Trophoblast cell (in vitro differentiated cells and primary cell): ENCODE measurements at regions not wholly inside any gene's neighbourhood (a gene's known extent, or its start where the extent isn't known, plus 50 kb on each side); places are given as distances from the start of the nearest gene placed in this dataset.

Source experiments
- DNase-seq, 2 donors: peaks; one replicate each; pipeline ENCODE4 v3.0.0-alpha.2; 2016
- H2AFZ ChIP-seq: 2 replicates; pipeline ENCODE4 v1.6.1; 2013; ENCODE audit warnings: low read length, moderate library complexity, mild to moderate bottlenecking; ENCODE audit not compliant: insufficient read depth, poor library complexity
- H2AK5ac ChIP-seq: 2 replicates; pipeline ENCODE4 v1.6.1; 2013; ENCODE audit warnings: mild to moderate bottlenecking, low read length
- H2BK120ac ChIP-seq: 2 replicates; pipeline ENCODE4 v1.6.1; 2013; ENCODE audit warnings: low read length, mild to moderate bottlenecking, moderate library complexity; ENCODE audit not compliant: insufficient read depth, poor library complexity
- H2BK12ac ChIP-seq: 2 replicates; pipeline ENCODE4 v1.6.1; 2013; ENCODE audit warnings: mild to moderate bottlenecking, low read length, moderate library complexity
- H2BK5ac ChIP-seq: 2 replicates; pipeline ENCODE4 v1.6.1; 2013; ENCODE audit warnings: low read length, low read depth, moderate library complexity, mild to moderate bottlenecking; ENCODE audit not compliant: poor library complexity
- H3K14ac ChIP-seq: 2 replicates; pipeline ENCODE4 v1.6.1; 2013; ENCODE audit warnings: mild to moderate bottlenecking, low read length
- H3K18ac ChIP-seq: 2 replicates; pipeline ENCODE4 v1.6.1; 2013; ENCODE audit warnings: mild to moderate bottlenecking, low read length
- H3K23ac ChIP-seq: 2 replicates; pipeline ENCODE4 v1.6.1; 2013; ENCODE audit warnings: low read length
- H3K27ac ChIP-seq: 2 replicates; pipeline ENCODE4 v1.5.1; 2013; ENCODE audit warnings: low read depth, mild to moderate bottlenecking, inconsistent platforms, low read length, moderate library complexity
- H3K27me3 ChIP-seq: 2 replicates; pipeline ENCODE4 v1.6.1; 2013; ENCODE audit warnings: inconsistent platforms, mild to moderate bottlenecking, low read length, moderate library complexity; ENCODE audit not compliant: insufficient read depth
- H3K36me3 ChIP-seq, 2 experiments: 1 replicate in 1 of 2; 2 replicates in 1 of 2; pipeline ENCODE4 v1.6.1; 2013; ENCODE audit warnings: low read length in 2 of 2, mild to moderate bottlenecking in 2 of 2, moderate library complexity in 1 of 2; ENCODE audit not compliant: insufficient read depth in 2 of 2, control insufficient read depth in 1 of 2
- H3K4ac ChIP-seq: 2 replicates; pipeline ENCODE4 v1.6.1; 2013; ENCODE audit warnings: low read depth, mild to moderate bottlenecking, low read length, moderate library complexity
- H3K4me1 ChIP-seq, 2 experiments: 1 replicate in 1 of 2; 2 replicates in 1 of 2; pipeline ENCODE4 v1.6.1; 2013; ENCODE audit warnings: low read length in 2 of 2, mild to moderate bottlenecking in 2 of 2, moderate library complexity in 1 of 2; ENCODE audit not compliant: insufficient read depth in 2 of 2, control insufficient read depth in 1 of 2
- H3K4me2 ChIP-seq: 2 replicates; pipeline ENCODE4 v1.6.1; 2013; ENCODE audit warnings: inconsistent platforms, mild to moderate bottlenecking, low read length, moderate library complexity
- H3K4me3 ChIP-seq: 2 replicates; pipeline ENCODE4 v1.5.1; 2013; ENCODE audit warnings: mild to moderate bottlenecking, low read depth, low read length, inconsistent platforms
- H3K79me1 ChIP-seq: one replicate; pipeline ENCODE4 v1.6.1; 2013; ENCODE audit warnings: low read length
- H3K79me2 ChIP-seq: 2 replicates; pipeline ENCODE4 v1.6.1; 2013; ENCODE audit warnings: low read length, mild to moderate bottlenecking; ENCODE audit not compliant: control insufficient read depth, insufficient read depth, poor library complexity
- H3K9ac ChIP-seq: 2 replicates; pipeline ENCODE4 v1.6.1; 2013; ENCODE audit warnings: mild to moderate bottlenecking, low read length
- H3K9me3 ChIP-seq: 2 replicates; pipeline ENCODE4 v1.6.1; 2013; ENCODE audit warnings: low read depth, mild to moderate bottlenecking, control low read depth, inconsistent platforms, low read length; ENCODE audit not compliant: insufficient read depth
- H4K12ac ChIP-seq: 2 replicates; pipeline ENCODE4 v1.6.1; 2013; ENCODE audit warnings: low read depth, mild to moderate bottlenecking, low read length, moderate library complexity
- H4K8ac ChIP-seq: 2 replicates; pipeline ENCODE4 v1.6.1; 2013; ENCODE audit warnings: low read depth, mild to moderate bottlenecking, low read length, moderate library complexity
- H4K91ac ChIP-seq: one replicate; pipeline ENCODE4 v1.6.1; 2013; ENCODE audit warnings: low read depth, mild to moderate bottlenecking, low read length, moderate library complexity
- whole genome bisulfite sequencing: extraction: QIAGEN DNeasy Blood & Tissue Kit; methylation state at CpG from one replicate; pipeline ENCODE4 v1.1.7; 2013; ENCODE audit warnings: missing lambda C conversion rate; ENCODE audit not compliant: insufficient read length, insufficient coverage; ENCODE audit errors: extremely low coverage; 5-methylcytosine and 5-hydroxymethylcytosine counted together

DNA sequence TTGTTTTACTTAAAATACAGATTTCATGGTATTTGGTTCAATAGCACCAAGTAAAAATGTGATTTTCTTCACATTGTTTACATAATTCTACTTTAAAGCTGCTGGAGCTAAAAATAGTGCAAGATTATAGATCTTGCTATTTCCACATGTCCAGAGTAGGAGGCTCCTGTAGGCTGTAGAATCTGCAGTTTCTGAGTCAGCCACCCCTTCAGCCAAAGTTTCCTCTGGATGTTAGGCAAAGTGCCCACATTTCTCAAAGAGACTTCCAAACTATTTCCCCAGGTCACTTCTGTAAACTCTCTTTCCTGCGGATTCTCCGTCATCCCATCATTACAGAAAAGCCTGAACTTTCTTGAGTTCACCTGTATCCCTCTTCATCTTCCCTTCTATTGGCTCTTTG is 342.5 kb upstream of the FSTL5 start:
- no peak overlapping the region for H2AFZ ChIP-seq
- no peak overlapping the region for H3K4me3 ChIP-seq
- H4K8ac ChIP-seq, result no peak overlapping the region
- H3K14ac ChIP-seq, result no peak overlapping the region
- no peak overlapping the region for H3K4ac ChIP-seq
- no peak overlapping the region for H3K18ac ChIP-seq
- H3K27ac ChIP-seq, result no peak overlapping the region
- no peaks in the 10 kb centered on the region for H3K79me1 ChIP-seq
- WGBS, result no CpG with 5 or more reads among the region's 2 CpGs
- no peak overlapping the region for H2BK12ac ChIP-seq
- H3K4me2 ChIP-seq, result no peak overlapping the region
- no peaks in the 10 kb centered on the region for H3K4me1 ChIP-seq
- no peak overlapping the region for H2AK5ac ChIP-seq
- no peak overlapping the region for H3K9ac ChIP-seq
- peak in 1 of 2 donors; percentile 29 for DNase-seq
- no peak overlapping the region for H4K12ac ChIP-seq
- H3K79me2 ChIP-seq, result no peaks in the 10 kb centered on the region
- H3K9me3 ChIP-seq, result no peaks in the 10 kb centered on the region
- H4K91ac ChIP-seq, result no peak overlapping the region
- no peak overlapping the region for H3K23ac ChIP-seq
- no peaks in the 10 kb centered on the region for H3K36me3 ChIP-seq
- H3K27me3 ChIP-seq, result no peaks in the 10 kb centered on the region
- no peak overlapping the region for H2BK5ac ChIP-seq
- no peak overlapping the region for H2BK120ac ChIP-seq

- no peak overlapping the region for H4K12ac ChIP-seq
- H3K9me3 ChIP-seq, result no peaks in the 10 kb centered on the region
- H3K9ac ChIP-seq, result no peak overlapping the region
- H2AK5ac ChIP-seq, result no peak overlapping the region
- H3K27ac ChIP-seq, result no peak overlapping the region
- no peak overlapping the region for H2BK120ac ChIP-seq
- H3K79me2 ChIP-seq, result no peaks in the 10 kb centered on the region
- no peak overlapping the region for H3K18ac ChIP-seq
- H3K23ac ChIP-seq, result no peak overlapping the region
- H4K91ac ChIP-seq, result no peak overlapping the region
- H2BK12ac ChIP-seq, result no peak overlapping the region
- no peak overlapping the region for H3K4ac ChIP-seq
- H3K27me3 ChIP-seq, result no peaks in the 10 kb centered on the region
- DNase-seq, result no peak
- no peak overlapping the region for H2BK5ac ChIP-seq
- H4K8ac ChIP-seq, result no peak overlapping the region
- H3K4me1 ChIP-seq, result no peaks in the 10 kb centered on the region
- no peak overlapping the region for H3K4me2 ChIP-seq
- no peaks in the 10 kb centered on the region for H3K79me1 ChIP-seq
- no peaks in the 10 kb centered on the region for H3K36me3 ChIP-seq
- H3K4me3 ChIP-seq, result no peak overlapping the region
- no peak overlapping the region for H2AFZ ChIP-seq
- no CpG with 5 or more reads among the region's 4 CpGs for WGBS
- H3K14ac ChIP-seq, result no peak overlapping the region
Measured at GRCh38 chr4:162503868-162504267, 340.1 kb upstream of the FSTL5 start.

DNA sequence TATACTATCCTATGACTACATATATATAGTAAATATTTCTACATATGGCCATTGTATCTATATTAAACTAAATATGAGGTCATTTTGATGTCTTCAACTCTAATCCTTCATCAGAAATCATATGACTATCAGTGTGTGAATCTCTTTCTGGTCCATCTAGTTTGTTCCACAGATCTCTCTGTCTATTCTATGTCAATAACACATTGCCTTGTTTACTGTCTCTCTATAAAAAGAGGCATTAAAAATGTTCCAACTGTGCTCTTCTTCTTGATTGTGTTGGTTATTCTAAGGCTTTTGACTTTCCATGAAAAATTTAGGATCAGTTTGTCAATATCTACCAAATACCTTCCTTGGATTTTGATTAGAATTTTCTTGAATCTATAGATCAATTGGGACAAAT is 338.3 kb upstream of the FSTL5 start:
- no peak overlapping the region for H2BK5ac ChIP-seq
- H4K8ac ChIP-seq, result no peak overlapping the region
- H3K79me2 ChIP-seq, result no peaks in the 10 kb centered on the region
- H3K36me3 ChIP-seq, result no peaks in the 10 kb centered on the region
- no peaks in the 10 kb centered on the region for H3K27me3 ChIP-seq
- H3K27ac ChIP-seq, result no peak overlapping the region
- H3K9me3 ChIP-seq, result no peaks in the 10 kb centered on the region
- H2BK12ac ChIP-seq, result no peak overlapping the region
- no peak overlapping the region for H3K23ac ChIP-seq
- no peak overlapping the region for H3K9ac ChIP-seq
- H3K4me2 ChIP-seq, result no peak overlapping the region
- H4K91ac ChIP-seq, result no peak overlapping the region
- H3K79me1 ChIP-seq, result no peaks in the 10 kb centered on the region
- H3K18ac ChIP-seq, result no peak overlapping the region
- no peak overlapping the region for H3K14ac ChIP-seq
- no peak for DNase-seq
- no peak overlapping the region for H3K4ac ChIP-seq
- H2AFZ ChIP-seq, result no peak overlapping the region
- no peak overlapping the region for H2AK5ac ChIP-seq
- H3K4me3 ChIP-seq, result no peak overlapping the region
- no peak overlapping the region for H4K12ac ChIP-seq
- no peak overlapping the region for H2BK120ac ChIP-seq
- H3K4me1 ChIP-seq, result no peaks in the 10 kb centered on the region

- no peak overlapping the region for H3K4me3 ChIP-seq
- H4K8ac ChIP-seq, result no peak overlapping the region
- no peak overlapping the region for H4K12ac ChIP-seq
- H2BK120ac ChIP-seq, result no peak overlapping the region
- WGBS, result no CpG with 5 or more reads among the region's 1 CpG
- H3K36me3 ChIP-seq, result no peaks in the 10 kb centered on the region
- no peaks in the 10 kb centered on the region for H3K9me3 ChIP-seq
- H2AFZ ChIP-seq, result no peak overlapping the region
- no peaks in the 10 kb centered on the region for H3K79me1 ChIP-seq
- DNase-seq, result peak in 1 of 2 donors; percentile 20
- no peak overlapping the region for H3K18ac ChIP-seq
- no peak overlapping the region for H4K91ac ChIP-seq
- no peaks in the 10 kb centered on the region for H3K27me3 ChIP-seq
- no peak overlapping the region for H2BK12ac ChIP-seq
- H3K23ac ChIP-seq, result no peak overlapping the region
- H3K14ac ChIP-seq, result no peak overlapping the region
- no peak overlapping the region for H3K4me2 ChIP-seq
- H3K27ac ChIP-seq, result no peak overlapping the region
- no peak overlapping the region for H3K4ac ChIP-seq
- no peaks in the 10 kb centered on the region for H3K4me1 ChIP-seq
- H3K9ac ChIP-seq, result no peak overlapping the region
- H3K79me2 ChIP-seq, result no peaks in the 10 kb centered on the region
- no peak overlapping the region for H2BK5ac ChIP-seq
- H2AK5ac ChIP-seq, result no peak overlapping the region
Measured at GRCh38 chr4:162499478-162499877, 335.7 kb upstream of the FSTL5 start.
